NCI-H128 (cell line): ENCODE measurements at regions not wholly inside any gene's neighbourhood (a gene's known extent, or its start where the extent isn't known, plus 50 kb on each side); places are given as distances from the start of the nearest gene placed in this dataset.

Experiments
- DNase-seq: peaks from one replicate; lab custom pipeline; 2025; ENCODE audit not compliant: unreplicated experiment; lab: John Stamatoyannopoulos, UW

DNA sequence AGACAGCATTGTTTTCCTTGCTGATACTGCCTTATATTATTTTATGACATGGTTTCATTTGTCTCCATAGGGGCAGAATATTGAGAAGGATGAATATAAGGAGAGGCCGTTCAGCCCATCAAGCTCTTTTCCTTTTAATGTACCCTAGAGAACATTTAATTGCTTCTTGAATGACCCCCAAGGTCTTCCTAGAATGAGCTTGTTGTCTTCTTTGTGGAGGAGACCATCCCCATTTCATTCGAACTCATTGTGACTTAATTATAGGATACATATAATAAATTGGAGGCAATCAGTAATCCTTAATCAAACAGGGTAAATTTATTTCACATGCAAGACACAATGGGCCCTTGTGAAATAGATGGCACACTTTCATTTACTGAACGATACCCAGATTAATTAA is 231.3 kb downstream of the MDFIC start:
- DNase-seq = no peak

DNA sequence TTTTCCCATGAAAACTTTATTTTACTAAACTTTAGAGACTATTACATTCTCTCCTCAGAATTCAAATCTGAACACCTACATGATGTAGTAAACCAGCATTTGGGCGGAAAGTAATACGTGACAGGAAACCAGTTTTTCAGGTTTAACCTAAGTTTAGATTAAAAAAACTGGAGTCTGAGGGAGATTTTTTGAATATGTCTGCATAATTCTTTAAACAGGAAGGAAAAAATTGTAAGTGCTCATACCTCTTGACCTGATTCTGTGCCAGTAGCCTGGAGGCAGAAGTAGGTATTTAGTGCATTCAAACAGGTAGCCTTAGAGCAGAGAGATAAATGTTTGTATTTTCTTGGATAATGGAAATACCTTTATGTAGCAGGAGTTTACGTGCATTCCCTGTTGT is 224.3 kb downstream of the MDFIC start:
- DNase-seq = no peak

DNA sequence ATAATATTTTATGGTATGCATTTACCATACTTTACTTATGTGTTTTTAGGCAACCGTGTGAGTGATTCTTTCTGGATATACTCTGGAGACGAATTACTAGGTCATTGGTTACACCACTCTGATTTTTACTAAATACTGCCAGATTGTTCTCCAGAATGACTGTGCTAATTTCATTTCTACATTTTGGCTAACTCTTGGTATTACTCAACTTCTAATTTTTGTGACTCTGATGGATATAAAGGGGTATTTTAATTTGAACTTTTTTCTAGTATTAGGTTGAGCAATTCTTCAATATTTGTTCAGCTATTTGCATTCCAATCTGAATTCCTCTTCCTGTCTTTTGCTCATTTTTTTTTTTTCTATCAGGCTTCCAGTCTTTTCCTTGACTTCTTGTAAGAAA is 223.6 kb downstream of the MDFIC start:
- no peak for DNase-seq

DNA sequence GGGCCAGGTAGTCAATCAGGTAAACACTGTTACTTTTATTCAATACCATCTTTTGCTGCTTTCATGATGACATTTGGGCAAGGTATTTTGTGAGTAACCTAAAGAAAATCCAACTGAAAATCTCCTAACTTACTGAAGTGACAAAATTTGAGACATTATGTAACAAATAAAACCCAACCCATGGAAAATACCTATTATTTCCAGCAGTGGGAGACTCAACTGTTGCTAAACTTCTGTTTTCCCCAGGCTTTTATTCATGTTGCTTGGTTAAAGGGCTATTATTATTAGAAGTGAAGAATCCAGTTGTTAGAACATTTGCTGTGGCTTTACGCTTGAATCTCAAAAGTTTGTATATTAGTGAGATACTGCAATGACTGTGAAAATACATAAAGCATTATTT is 215.9 kb downstream of the MDFIC start:
- no peak for DNase-seq

DNA sequence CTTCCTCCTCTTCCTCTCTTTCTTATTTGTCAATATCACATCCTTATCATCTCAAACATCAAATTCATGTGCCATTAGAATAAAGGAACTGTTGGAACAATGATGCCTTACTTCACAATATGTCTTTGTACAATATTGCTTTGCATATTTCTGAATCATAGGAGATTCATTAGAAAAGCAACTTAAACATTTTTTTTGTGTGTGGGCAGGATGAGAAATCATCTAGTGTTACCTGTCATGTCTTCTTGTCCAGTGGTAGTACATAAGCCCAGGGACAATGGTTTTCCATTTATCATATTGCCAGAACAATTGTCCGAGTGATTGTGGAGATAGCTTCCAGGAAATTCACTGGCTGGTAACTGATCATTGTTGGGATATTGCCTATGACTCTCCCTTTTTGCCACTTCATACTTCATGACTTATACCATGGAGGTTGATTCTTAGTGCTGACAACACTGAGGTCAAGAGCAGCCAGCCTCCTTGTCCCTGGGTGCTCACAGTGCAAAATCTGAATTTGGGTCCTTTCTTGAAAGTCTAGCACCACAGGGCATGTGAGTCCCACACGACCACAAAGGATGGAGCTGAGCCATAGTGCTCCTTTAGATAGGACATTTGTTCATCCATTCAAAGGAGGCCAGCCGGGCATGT is 215.0 kb downstream of the MDFIC start:
- no peak for DNase-seq

DNA sequence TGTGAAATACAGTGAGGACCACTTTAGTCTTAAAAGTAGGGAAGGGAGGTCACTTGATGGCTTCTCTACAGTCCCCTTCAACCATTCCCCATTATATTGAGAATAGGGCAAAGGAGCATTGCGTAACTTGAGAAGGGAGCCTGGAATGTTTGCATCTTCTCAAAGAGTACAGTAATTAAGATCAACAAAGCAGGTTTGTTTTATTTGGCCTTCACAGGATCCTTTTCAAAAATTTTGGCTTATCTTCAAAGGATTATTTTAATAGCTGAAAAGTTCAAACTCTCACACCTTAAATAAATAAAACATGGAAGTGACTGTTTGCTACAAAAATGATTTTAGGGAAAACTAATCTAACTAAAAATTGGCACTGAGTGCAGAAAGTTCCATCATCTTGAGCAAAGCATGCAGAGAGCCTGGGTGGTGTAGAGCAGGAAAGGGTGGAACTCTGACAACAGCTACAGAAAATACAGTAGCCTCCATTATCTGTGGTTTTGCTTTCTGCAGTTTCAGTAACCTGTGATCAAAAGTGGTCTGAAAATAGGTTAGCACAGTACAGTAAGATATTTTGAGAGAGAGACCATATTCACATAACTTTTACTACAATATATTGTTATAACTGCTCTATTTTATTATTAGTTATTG is 214.0 kb downstream of the MDFIC start:
- no peak for DNase-seq

DNA sequence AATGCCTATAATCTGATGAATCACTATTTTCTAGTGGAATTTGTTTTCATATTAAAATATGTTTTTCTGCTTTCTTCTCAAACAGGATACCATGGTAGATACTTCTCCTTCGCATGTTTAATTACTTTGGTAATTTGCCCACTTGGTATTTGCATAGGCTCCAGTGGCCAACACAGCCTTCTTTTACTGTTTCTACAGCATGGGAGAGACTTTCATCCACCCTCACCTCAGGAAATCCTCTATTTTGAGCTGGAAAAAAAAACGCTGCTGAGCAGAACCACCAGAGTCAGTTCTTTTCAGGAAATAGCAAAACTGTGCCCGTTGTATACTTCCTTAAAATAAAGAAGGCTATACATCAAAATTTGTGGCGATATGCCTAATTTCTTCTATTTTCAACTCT is 213.3 kb downstream of the MDFIC start:
- no peak for DNase-seq

DNA sequence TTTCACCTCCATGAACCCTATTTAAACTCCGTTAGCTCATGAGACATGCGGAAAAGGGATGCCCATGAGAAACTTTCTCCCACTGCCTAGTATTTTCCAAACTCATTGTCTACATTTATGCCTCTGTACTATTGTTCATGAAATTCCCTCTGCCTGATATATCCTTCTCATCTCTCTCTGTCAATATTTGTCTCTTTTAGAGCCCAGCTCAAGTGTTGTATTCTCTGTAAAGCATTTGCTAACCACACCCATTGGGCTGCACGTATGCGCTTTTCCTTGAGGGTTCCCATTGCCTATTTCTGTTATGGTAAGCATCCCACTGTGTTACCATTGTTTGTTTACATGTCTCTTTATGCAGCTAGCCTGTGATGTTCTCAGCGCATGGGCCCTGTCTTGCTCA is 211.4 kb downstream of the MDFIC start:
- DNase-seq = no peak

DNA sequence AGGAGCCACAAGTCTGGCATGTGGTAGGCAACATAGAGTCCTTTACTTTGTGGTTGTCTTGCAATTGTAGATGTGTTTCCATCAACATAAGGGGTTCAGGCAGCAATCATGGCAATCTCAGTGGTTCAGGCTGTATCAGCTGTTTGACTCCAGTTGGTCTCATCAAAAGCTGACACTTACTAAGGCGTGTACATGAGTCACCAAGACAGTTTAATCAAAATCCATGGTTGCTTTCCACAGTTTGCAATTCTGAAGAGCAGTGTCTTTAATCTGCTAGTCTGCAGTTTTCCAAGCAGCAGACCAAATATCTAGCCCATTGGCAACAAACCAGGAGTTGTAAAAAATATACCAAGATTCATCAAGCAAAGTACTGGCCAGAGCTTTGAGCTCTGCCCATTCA is 210.2 kb downstream of the MDFIC start:
- no peak for DNase-seq

DNA sequence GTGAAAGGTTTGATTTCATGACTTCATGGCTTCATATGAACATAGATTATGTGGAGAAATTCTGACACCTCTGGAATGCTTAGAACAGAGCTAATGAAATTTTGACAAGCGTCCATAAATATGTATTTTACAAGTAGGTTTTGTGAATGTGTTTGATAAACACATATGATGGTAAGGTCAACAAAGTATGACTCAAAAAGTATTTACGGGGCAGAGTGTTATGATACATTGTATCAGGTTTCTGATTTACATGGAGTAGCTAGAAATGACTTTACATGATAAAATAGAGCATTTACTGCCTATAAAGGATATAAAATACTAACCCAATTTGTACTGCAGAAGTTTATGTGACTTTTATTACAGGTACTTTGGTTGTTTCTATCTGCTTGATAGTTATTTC is 206.3 kb downstream of the MDFIC start:
- no peak for DNase-seq

DNA sequence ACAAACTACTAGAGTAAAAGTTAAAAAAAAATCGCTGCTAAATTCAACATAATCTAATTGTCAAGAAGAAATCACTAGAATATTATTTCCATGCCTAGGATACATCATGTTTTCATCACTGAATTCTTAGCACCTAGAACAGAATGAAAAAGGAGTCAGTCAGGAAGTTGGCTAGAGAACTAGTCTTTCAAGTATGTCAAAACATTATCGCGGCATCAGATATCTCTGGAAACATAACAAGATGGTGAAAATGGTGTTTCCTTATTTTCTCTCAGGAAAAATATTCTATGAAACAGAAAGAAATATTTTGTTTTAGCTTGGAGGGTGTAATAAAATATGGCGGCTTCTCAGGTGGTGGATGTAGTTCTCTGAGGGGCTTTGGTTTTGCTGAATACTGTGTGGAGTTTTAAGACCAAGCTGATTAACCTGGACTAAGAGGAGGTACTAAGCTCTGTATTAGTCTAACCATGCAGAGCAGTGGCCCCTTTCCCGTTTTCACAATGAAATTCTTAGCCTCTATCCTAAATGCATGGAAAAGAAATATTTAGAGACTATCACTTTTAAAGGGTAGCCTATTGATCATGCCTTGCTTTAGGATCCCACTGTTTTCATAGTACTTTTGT is 205.6 kb downstream of the MDFIC start:
- DNase-seq = no peak

DNA sequence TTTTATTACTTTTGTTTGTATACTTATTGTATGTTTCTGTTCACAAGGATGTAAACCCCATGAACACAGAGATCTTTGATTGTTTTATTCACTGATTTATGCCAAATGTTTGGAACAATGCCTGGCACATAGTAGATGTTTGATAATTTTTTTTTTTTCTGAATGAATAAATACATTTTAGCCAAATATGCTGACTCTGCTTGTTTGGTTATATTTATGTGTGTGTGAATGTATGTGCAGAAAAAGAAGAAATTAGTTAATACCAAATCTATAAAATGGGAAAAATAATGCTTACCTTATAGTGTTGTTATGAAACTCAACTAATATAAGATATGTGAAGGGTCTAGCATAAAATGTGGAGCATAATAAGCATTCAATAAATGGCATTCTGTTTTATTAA is 203.9 kb downstream of the MDFIC start:
- DNase-seq = no peak

DNA sequence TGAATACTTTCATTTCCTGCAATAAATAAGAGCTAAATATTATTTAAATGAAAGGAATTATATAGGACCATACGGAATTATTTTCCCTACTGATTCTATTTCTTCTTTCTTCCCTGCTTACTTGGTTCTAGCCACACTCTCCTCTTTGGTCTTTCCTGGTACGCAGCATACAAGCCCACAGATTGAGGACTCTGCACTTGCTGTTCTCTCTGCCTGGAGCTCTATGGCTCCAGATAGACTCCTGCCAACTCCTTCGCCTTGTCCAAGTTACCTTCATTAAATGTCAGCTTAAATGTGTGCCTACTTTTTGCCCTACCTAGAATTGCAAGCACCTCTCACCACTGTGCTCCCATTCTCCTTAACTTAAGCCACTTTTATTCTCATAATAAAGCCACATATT is 203.4 kb downstream of the MDFIC start:
- DNase-seq = no peak

DNA sequence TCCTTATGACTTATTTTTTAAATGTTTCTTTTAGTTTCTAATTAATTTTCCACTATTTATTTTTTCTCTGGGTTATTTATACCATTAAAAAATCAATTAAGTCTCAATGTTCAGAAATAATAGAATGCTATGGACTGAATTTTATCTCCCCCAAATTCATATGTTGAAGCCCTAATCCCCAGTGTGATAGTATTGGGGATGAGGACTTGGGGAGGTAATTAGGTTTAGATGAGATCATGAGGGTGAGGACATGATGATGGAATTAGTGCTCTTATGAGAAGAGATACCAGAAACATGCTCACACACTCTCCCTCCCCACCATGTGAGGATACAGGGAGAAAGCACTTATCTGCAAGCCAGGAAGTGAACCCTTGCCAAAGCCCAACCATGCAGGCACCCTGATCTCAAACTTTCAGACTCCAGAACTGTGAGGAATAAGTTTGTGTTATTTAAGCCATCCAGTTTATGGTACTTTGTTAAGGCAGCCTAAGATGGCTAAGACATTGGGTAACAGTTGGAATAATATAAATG is 202.6 kb downstream of the MDFIC start:
- no peak for DNase-seq

DNA sequence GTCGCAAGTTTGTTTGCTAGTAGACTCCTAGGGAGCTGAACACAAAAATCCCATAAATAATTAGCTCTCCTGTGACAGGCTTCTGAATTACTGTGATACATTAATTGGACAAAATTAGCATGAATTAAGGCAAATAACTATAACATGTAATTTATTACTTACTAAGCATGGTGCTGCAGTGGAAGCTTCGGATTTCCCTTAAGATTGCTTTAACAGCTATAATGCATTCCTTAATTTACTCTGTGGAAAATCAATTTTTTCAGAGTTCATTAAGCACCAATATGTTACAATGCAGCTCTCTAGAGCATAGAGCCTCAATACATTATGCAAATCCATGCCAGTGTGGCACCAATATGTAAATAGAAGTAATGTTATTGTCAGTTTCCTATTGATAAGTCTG is 201.5 kb downstream of the MDFIC start:
- DNase-seq = no peak

DNA sequence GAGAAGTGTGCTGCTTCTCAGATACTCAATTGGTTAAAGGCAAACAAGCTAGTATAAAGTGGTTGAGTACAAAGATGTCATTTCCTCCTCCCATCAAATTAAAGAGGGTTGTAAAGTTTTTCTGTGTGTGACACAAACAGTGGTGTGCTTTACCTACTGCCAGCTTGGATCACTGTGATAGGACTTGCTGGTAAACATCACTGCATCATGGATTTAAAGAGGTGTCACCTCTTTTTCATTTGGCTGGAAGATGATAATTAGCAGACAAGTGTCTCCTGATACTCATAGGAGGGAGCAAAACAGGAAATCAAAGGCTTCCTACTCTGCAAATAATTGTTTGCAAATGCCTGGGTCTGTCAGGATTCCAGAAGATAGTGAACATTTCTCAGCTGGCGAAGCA is 200.5 kb downstream of the MDFIC start:
- no peak for DNase-seq

DNA sequence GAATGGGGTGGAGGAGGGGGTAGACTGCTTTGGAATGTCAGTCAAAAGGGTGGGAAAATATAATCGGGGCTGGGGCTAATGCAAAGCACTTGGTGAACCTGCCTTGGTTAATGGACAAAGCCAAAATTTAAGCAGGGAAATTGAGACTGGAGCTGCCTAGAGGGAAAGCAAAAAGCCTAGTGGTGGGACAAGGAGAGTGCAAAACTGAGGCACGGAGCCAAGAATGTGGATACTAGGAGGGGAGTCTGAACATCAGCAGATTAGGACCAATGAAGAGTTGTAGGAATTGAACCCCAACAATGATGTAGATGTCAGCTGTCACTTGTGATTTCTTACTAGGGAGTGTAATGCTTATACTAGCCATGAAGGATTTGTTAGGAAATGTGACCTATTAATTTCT is 195.9 kb downstream of the MDFIC start:
- DNase-seq = no peak

DNA sequence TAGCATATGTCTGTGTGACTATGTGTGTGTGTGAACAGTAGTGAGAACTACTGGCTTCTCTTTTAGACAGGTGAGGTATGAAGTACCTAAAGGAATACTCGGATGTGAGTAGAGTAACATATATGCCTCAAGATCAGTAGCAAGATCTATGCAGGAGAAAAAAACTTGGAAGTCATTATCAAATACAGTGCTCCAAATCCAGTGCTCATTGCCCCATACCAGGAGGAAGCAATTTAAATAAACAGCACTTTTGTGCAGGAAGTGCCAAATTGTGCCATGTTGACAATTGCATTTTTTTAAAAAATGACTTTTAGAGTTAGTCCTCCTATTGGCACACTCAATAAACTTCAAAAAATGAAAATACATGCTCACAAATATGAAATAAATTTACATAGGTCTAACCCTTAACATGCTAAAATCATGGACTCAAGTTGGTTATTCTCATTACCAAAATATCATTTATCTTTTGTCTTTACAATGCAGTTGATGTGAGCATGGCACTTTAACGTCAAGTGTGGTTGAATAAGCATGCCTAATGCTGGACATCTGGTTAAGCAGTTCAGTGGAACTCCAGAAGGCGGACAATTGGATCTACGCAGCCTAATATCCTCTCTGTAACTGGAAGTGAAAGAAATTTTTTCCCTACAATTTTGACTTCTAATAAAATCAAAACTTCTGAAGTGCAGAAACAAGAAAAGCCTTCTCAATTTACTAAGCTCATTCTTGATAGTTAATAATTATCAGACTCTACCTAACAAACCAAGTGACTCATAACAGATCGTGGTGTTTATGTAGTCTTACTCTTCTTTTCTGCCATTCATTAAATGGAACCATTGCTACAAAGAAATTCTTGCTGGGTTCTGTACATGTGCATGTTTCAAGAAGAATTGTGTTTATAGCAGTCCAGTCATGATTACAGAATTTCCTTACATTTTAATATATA is 195.2 kb downstream of the MDFIC start:
- no peak for DNase-seq

DNA sequence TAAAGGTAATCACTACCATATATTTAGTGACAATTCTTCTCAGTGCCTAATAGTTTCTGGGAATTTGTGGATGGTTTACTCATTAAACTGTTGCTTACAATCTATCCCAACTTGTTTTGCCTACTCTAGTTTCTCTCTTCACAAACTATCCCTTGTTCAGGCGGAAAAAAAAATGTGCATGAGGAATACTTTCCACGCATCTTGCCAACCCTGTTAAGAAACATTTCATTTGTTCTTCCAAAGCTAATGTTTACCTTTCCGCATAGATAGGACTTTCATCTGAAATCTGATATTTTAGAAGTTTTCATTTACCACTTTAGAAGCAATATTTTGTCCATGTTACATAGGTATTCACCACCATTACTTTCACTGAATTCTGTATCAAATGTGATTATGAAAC is 191.9 kb downstream of the MDFIC start:
- no peak for DNase-seq

DNA sequence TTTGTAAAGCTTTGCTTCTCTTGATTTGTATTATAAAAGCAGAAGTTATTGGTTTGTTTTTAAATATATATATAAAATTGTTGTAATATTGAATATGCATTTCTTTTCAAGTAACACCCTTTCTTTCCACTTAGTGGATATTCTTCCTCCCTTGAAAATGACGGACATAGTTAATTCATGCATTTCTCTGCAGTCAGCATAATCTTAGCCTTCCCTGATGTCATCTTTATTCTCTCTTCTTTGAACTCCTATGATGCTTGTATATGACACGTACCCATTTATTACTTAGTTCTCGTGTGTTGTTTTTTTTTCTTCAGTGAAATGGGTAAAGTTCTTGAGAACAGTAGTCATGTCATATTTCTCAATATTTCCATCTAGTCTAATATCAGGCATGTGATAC is 191.2 kb downstream of the MDFIC start:
- no peak for DNase-seq

DNA sequence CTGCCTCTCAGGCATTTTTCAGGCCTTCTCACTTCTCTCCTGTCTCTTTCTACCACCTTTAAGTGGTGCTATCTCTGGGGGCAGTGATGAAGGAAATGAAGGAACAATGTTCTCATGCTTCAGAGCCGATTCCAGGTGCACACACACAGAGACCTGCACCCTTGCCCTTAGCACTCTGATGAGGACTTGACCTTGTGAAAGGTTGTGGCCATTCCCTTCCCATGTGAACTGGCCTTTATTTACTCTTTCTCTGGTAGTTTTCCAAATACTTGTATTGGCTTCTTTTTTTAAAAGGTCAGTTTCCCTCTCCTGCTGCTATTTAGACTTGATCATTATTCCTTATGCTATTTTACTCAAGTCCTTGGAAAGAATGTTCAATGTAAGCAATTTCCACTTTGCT is 188.6 kb downstream of the MDFIC start:
- no peak for DNase-seq
